ENCODE measurements at regions not wholly inside any gene's neighbourhood (a gene's known extent, or its start where the extent isn't known, plus 50 kb on each side); places are given as distances from the start of the nearest gene placed in this dataset.

GRCh38 chr12:127075981-127076380 is 1191.0 kb upstream of the TMEM132C start:
- no peaks in the 10 kb centered on the region for H3F3A ChIP-seq (ENCODE audit: insufficient read depth, low read depth)
- TF ChIP-seq CTCF (conservative IDR thresholded peaks at IDR 0.05), result no peak
- no peak overlapping the region for H3K4me3 ChIP-seq
- ChIA-PET POLR2A (ENCODE audit: unreplicated experiment) (no interaction called here), CTCF (no interaction called here)
- no peaks in the 10 kb centered on the region for H4K20me1 ChIP-seq (ENCODE audit: insufficient read depth)
- no peak overlapping the region for H3K27ac ChIP-seq
- no peak overlapping the region for H2AFZ ChIP-seq
- no peaks in the 10 kb centered on the region for H3K9me3 ChIP-seq (ENCODE audit: insufficient read depth, low read depth)
- H3K27me3 ChIP-seq (ENCODE audit: insufficient read depth, low read depth), result no peaks in the 10 kb centered on the region
- no peaks in the 10 kb centered on the region for H3K79me2 ChIP-seq (ENCODE audit: low read depth)
- no peaks in the 10 kb centered on the region for H3K9me2 ChIP-seq (ENCODE audit: insufficient read depth)
- no TSS peak for BruUV-seq (replicated peaks)
- intact Hi-C loops (cut with micrococcal nuclease; ENCODE audit: unreplicated experiment), result no loop called here
- H3K4me1 ChIP-seq (replicated peaks; ENCODE audit: insufficient read depth), result no peaks in the 10 kb centered on the region
- no peak for DNase-seq
- H3K4me2 ChIP-seq, result no peak overlapping the region
- H3K36me3 ChIP-seq (ENCODE audit: low read depth), result no peaks in the 10 kb centered on the region

- no peaks in the 10 kb centered on the region for H3F3A ChIP-seq (ENCODE audit: insufficient read depth, low read depth)
- H2AFZ ChIP-seq, result no peak overlapping the region
- intact Hi-C loops (cut with micrococcal nuclease; ENCODE audit: unreplicated experiment), result no loop called here
- no peak overlapping the region for H3K27ac ChIP-seq
- H4K20me1 ChIP-seq (ENCODE audit: insufficient read depth), result no peaks in the 10 kb centered on the region
- no peaks in the 10 kb centered on the region for H3K9me3 ChIP-seq (ENCODE audit: insufficient read depth, low read depth)
- CTCF ChIA-PET, result no interaction called here
- no peak overlapping the region for H3K4me2 ChIP-seq
- H3K4me3 ChIP-seq, result no peak overlapping the region
- H3K27me3 ChIP-seq (ENCODE audit: insufficient read depth, low read depth), result no peaks in the 10 kb centered on the region
- no peaks in the 10 kb centered on the region for H3K36me3 ChIP-seq (ENCODE audit: low read depth)
- TF ChIP-seq CTCF (conservative IDR thresholded peaks at IDR 0.05) (no peak), EZH2 (IDR thresholded peaks at IDR 0.05; ENCODE audit: low read depth) (no peak)
- H3K4me1 ChIP-seq (replicated peaks; ENCODE audit: insufficient read depth), result peaks cover 3% of the 10 kb centered on the region; the same call in 1 of the 2 replicates
- H3K9me2 ChIP-seq (ENCODE audit: insufficient read depth), result no peaks in the 10 kb centered on the region
- H3K79me2 ChIP-seq (ENCODE audit: low read depth), result no peaks in the 10 kb centered on the region
- BruUV-seq (replicated peaks), result no TSS peak
- POLR2A ChIA-PET (ENCODE audit: unreplicated experiment), result no interaction called here
- no peak for DNase-seq
Observed at GRCh38 chr12:127077262-127078045, 1189.5 kb upstream of the TMEM132C start.

GRCh38 chr12:127078577-127079350 is 1188.2 kb upstream of the TMEM132C start:
- peaks cover 12% of the 10 kb centered on the region for H3K4me1 ChIP-seq (replicated peaks; ENCODE audit: insufficient read depth)
- no peaks in the 10 kb centered on the region for H3K79me2 ChIP-seq (ENCODE audit: low read depth)
- H3K36me3 ChIP-seq (ENCODE audit: low read depth), result no peaks in the 10 kb centered on the region
- H3F3A ChIP-seq (ENCODE audit: insufficient read depth, low read depth), result no peaks in the 10 kb centered on the region
- intact Hi-C loops (cut with micrococcal nuclease; ENCODE audit: unreplicated experiment), result no loop called here
- no peak overlapping the region for H3K27ac ChIP-seq
- no peaks in the 10 kb centered on the region for H4K20me1 ChIP-seq (ENCODE audit: insufficient read depth)
- H3K9me3 ChIP-seq (ENCODE audit: insufficient read depth, low read depth), result no peaks in the 10 kb centered on the region
- H2AFZ ChIP-seq, result no peak overlapping the region
- TF ChIP-seq EZH2 (IDR thresholded peaks at IDR 0.05; ENCODE audit: low read depth) (no peak), CTCF (conservative IDR thresholded peaks at IDR 0.05) (no peak)
- ChIA-PET CTCF (no interaction called here), POLR2A (ENCODE audit: unreplicated experiment) (no interaction called here)
- no peaks in the 10 kb centered on the region for H3K9me2 ChIP-seq (ENCODE audit: insufficient read depth)
- BruUV-seq (replicated peaks), result no TSS peak
- DNase-seq, result no peak
- H3K4me2 ChIP-seq, result no peak overlapping the region
- H3K4me3 ChIP-seq, result no peak overlapping the region
- H3K27me3 ChIP-seq (ENCODE audit: insufficient read depth, low read depth), result no peaks in the 10 kb centered on the region
